Medulla oblongata (tissue), 1 donor: ENCODE measurements at regions not wholly inside any gene's neighbourhood (a gene's known extent, or its start where the extent isn't known, plus 50 kb on each side); places are given as distances from the start of the nearest gene placed in this dataset.
A peak's percentile ranks its signal among the peaks of the same experiment; 100 is the strongest.
"Not testable (repeated sequence)": the region's sequence is repeated elsewhere in the genome, so short reads cannot be mapped to it uniquely, and the experiment has no call there.

Experiments
- DNase-seq: peaks from one replicate; pipeline ENCODE4 v3.0.0-alpha.2; 2015; ENCODE audit errors: extremely low spot score

- no peak for DNase-seq
These were observed 206.4 kb upstream of the CFAP20DC start for GRCh38 chr3:59256230-59256629.

- DNase-seq = no peak
These were observed 205.2 kb upstream of the CFAP20DC start for GRCh38 chr3:59254976-59255375.

GRCh38 chr3:59254433-59254832, 204.6 kb upstream of the CFAP20DC start:
- no peak for DNase-seq

- DNase-seq = no peak
These were observed 203.7 kb upstream of the CFAP20DC start for GRCh38 chr3:59253523-59253922.

- DNase-seq = no peak
These were observed 202.0 kb upstream of the CFAP20DC start for GRCh38 chr3:59251869-59252268.

- no peak for DNase-seq
These were observed 200.8 kb upstream of the CFAP20DC start for GRCh38 chr3:59250600-59250999.

- no peak for DNase-seq
These were observed 200.0 kb upstream of the CFAP20DC start for GRCh38 chr3:59249698-59250361.

GRCh38 chr3:59249004-59249403, 199.2 kb upstream of the CFAP20DC start:
- DNase-seq = peak; percentile 83

- no peak for DNase-seq
These were observed 197.6 kb upstream of the CFAP20DC start for GRCh38 chr3:59247402-59247841.

- no peak for DNase-seq
These were observed 197.0 kb upstream of the CFAP20DC start for GRCh38 chr3:59246719-59247401.

- peak; percentile 49 for DNase-seq
These were observed 196.2 kb upstream of the CFAP20DC start for GRCh38 chr3:59245859-59246501.

GRCh38 chr3:59245300-59245858, 195.6 kb upstream of the CFAP20DC start:
- no peak for DNase-seq

GRCh38 chr3:59244343-59244742, 194.5 kb upstream of the CFAP20DC start:
- DNase-seq = no peak

GRCh38 chr3:59243476-59243875, 193.7 kb upstream of the CFAP20DC start:
- DNase-seq = no peak

GRCh38 chr3:59240666-59241255, 190.9 kb upstream of the CFAP20DC start:
- no peak for DNase-seq

- no peak for DNase-seq
These were observed 187.3 kb upstream of the CFAP20DC start for GRCh38 chr3:59237121-59237520.

- DNase-seq = no peak
These were observed 185.8 kb upstream of the CFAP20DC start for GRCh38 chr3:59235634-59236012.

GRCh38 chr3:59234884-59235633, 185.2 kb upstream of the CFAP20DC start:
- no peak for DNase-seq

GRCh38 chr3:59230379-59230778, 180.6 kb upstream of the CFAP20DC start:
- not testable (repeated sequence) for DNase-seq

GRCh38 chr3:59213860-59214259, 164.0 kb upstream of the CFAP20DC start:
- DNase-seq = no peak

- peak; percentile 79 for DNase-seq
These were observed 162.4 kb upstream of the CFAP20DC start for GRCh38 chr3:59212128-59212779.
